ENCODE measurements at regions not wholly inside any gene's neighbourhood (a gene's known extent, or its start where the extent isn't known, plus 50 kb on each side); places are given as distances from the start of the nearest gene placed in this dataset.

DNA sequence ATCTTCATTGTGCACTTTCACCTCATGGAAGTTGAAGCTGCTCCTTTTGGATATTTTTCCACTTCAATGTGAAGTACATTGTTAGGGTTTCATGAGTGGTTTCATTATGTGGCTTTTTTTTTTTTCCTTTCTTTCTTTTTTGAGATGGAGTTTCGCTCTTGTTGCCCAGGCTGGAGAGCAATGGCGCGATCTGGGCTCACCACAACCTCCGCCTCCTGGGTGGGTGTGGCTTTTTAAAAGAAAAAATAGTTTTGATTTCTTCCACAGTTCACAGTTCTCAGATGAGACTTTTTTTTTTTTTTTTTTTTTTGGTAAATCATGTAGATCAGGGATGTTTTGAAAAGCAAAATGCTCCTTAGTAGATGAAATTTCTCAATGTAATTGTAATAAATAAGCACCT lies 652.3 kb upstream of the ANKRD30A start:
- TF ChIP-seq, protein P1, sequence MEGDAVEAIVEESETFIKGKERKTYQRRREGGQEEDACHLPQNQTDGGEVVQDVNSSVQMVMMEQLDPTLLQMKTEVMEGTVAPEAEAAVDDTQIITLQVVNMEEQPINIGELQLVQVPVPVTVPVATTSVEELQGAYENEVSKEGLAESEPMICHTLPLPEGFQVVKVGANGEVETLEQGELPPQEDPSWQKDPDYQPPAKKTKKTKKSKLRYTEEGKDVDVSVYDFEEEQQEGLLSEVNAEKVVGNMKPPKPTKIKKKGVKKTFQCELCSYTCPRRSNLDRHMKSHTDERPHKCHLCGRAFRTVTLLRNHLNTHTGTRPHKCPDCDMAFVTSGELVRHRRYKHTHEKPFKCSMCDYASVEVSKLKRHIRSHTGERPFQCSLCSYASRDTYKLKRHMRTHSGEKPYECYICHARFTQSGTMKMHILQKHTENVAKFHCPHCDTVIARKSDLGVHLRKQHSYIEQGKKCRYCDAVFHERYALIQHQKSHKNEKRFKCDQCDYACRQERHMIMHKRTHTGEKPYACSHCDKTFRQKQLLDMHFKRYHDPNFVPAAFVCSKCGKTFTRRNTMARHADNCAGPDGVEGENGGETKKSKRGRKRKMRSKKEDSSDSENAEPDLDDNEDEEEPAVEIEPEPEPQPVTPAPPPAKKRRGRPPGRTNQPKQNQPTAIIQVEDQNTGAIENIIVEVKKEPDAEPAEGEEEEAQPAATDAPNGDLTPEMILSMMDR (IDR thresholded peaks at IDR 0.05) = no peak
- no peak for TF ChIP-seq POLR2A (IDR thresholded peaks at IDR 0.05)
